DMS53 (cell line): ENCODE measurements at regions not wholly inside any gene's neighbourhood (a gene's known extent, or its start where the extent isn't known, plus 50 kb on each side); places are given as distances from the start of the nearest gene placed in this dataset.

Source experiments
- DNase-seq: peaks from one replicate; lab custom pipeline; 2025; lab: John Stamatoyannopoulos, UW

- DNase-seq = no peak
Observed at GRCh38 chr12:14279845-14280244, 85.6 kb upstream of the ATF7IP start.

GRCh38 chr12:14280921-14281320 lies 84.6 kb upstream of the ATF7IP start:
- DNase-seq = no peak

GRCh38 chr12:14281539-14281938 lies 83.9 kb upstream of the ATF7IP start:
- DNase-seq = no peak

GRCh38 chr12:14283489-14284144 lies 81.9 kb upstream of the ATF7IP start:
- DNase-seq = peak; percentile 94

- DNase-seq = peak; percentile 90
Observed at GRCh38 chr12:14284184-14284722, 81.2 kb upstream of the ATF7IP start.

- DNase-seq = no peak
Observed at GRCh38 chr12:14289601-14290000, 75.9 kb upstream of the ATF7IP start.

- DNase-seq = no peak
Observed at GRCh38 chr12:14290951-14291350, 74.5 kb upstream of the ATF7IP start.

GRCh38 chr12:14303661-14304155 lies 61.8 kb upstream of the ATF7IP start:
- DNase-seq = no peak

- no peak for DNase-seq
Observed at GRCh38 chr12:14307004-14307403, 58.5 kb upstream of the ATF7IP start.

GRCh38 chr12:14308516-14308915 lies 57.0 kb upstream of the ATF7IP start:
- no peak for DNase-seq

- no peak for DNase-seq
Observed at GRCh38 chr12:14310866-14311265, 54.6 kb upstream of the ATF7IP start.

GRCh38 chr12:14313379-14314138 lies 51.9 kb upstream of the ATF7IP start:
- DNase-seq = no peak

- no peak for DNase-seq
Observed at GRCh38 chr12:14314801-14315200, 50.7 kb upstream of the ATF7IP start.

GRCh38 chr12:14315501-14315900 lies 50.0 kb upstream of the ATF7IP start:
- no peak for DNase-seq
